GM21723 (cell line): ENCODE measurements at regions not wholly inside any gene's neighbourhood (a gene's known extent, or its start where the extent isn't known, plus 50 kb on each side); places are given as distances from the start of the nearest gene placed in this dataset.
"Not testable (repeated sequence)": the region's sequence is repeated elsewhere in the genome, so short reads cannot be mapped to it uniquely, and the experiment has no call there.

Source experiments
- ATAC-seq: cut with Tn5 transposase; IDR thresholded peaks from one replicate; pipeline ENCODE4 v1.9.1; 2021; ENCODE audit warnings: mild to moderate bottlenecking, moderate library complexity; ENCODE audit not compliant: unreplicated experiment

DNA sequence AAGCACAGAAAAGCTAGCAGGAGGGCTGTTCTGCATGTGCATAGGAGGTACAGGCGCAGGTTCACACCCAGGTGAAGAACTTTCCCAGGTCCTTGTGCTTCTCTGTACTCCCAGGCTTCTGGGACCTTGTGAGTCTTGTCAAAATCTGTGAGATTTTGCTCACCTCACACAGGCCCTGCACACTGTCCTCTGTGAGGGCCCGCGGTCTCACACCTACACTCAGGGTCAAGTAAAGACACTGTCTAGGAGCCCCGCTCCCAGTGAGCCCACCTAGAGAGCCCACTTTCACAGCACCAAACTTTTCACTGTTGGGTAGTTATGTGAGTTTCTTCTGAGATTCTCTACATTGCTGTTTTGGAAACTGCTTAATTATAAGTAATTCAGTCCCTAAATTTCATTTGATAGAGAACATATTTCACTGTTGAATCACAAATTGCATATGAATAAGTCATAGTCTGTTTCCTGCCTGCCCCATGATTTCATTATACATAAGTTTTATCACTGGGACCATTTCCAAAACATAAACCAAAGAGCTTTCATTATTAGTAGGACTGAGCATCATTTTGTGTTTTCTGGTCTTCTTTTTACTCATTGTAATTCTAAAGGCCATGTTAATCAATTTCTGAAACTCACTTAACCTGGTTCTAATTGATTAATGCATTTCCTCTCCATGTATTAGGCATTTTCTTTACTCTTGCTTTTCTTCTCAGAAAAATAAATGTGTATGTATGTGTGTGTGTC, 234.2 kb upstream of the SPOPL start:
- ATAC-seq, result peak; percentile 89

DNA sequence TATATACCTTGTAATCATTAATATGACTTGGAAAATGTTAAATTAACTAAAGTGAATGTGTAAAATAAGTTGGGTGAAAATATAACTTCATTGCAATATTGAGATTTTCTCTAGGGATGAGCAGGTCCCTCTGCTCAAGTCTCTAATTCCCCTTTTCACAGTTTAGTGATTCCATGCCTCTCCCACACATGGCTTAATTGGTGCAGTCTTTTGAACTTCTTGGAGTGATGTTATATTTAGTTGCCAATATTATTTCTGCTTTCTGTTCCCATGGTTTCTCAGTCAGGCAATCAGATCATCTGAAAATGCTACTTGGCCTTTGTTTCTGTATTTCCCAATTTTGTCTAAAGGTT, 233.7 kb upstream of the SPOPL start:
- peak; percentile 38 for ATAC-seq

DNA sequence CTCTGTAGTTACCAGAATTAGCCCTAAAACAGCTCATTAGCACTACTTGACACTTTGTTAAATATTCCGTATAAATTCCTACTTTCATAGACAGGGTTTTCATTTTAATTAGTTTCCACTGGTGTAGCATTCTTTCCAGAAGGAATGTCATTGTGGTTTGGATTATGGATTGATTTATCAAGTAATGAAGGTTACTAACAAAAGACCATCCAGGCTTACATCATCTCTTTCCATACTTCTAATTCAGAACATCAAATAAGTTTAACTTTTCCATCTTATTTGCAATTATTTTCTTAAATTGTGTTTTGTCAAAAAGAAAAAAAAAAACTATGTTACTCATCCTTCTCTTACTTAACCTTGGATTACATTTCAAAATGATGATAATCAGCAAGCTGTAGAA, 231.8 kb upstream of the SPOPL start:
- no peak for ATAC-seq

DNA sequence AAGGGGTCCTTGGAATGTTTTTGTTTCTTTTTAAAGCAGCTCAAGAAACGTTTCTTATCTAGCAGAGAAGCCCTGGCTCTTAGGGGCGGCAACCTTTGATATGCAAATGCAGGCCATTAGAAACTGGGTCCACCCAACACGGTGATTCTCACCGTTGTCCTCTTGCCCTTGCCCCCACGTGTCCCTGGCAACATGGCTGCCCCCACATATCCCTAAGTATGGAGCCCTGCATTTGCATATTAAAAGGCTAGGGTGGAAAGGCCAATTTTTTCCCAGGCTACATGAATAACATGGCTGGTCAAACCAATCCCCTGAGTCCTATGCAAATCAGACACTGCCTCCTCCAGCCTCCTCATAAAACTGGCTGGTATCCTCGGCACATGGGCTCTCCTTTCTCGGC, 230.1 kb upstream of the SPOPL start:
- no peak for ATAC-seq

DNA sequence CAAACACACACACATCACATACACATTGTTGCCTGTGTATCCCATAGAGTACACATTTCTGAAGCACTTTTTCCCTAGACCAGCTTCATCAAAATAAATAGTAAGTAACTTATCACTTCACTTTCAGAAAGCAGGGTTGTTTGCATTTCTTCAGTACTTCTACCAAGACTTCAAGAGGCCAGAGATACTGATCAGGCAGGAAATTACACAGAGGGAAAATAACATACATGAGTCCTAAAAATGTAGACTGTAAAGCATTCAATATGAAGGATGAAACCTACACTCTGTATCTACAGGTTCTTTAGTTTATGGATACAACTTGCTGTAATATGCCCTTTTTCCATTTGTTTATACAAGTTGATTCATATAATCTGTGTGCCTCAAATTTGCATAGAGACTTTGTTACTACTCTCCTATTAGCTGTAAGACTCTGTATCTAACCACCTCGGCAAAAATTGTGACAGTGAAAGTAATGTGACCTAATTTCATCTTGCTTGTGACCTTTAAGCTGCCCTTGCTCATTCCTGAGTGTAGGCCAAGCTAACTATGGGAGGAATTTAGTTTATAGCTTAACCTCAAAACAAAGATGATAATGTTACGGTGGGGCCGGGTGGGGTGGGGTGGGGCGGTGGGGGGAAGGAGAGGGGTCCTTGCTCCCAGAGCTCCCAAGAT, 228.9 kb upstream of the SPOPL start:
- no peak for ATAC-seq

DNA sequence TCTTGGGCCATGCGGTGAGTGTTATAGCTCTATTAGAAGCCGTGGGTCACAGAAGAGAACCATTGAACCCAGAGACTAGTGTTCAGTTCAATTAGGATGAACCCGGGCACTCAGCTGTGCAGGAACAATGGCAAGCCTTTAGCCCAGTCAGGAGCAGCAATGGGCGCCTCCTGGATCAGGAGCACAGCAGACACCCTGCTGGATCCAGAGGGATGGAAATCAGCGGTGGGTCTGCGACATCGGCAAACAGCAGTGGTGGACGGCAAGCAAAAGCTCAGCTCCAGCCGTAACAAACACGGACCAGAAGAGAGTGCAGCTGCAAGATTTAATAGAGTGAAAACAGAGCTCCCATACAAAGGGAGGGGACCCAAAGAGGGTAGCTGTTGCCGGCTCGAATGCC, 228.3 kb upstream of the SPOPL start:
- ATAC-seq, result not testable (repeated sequence)

DNA sequence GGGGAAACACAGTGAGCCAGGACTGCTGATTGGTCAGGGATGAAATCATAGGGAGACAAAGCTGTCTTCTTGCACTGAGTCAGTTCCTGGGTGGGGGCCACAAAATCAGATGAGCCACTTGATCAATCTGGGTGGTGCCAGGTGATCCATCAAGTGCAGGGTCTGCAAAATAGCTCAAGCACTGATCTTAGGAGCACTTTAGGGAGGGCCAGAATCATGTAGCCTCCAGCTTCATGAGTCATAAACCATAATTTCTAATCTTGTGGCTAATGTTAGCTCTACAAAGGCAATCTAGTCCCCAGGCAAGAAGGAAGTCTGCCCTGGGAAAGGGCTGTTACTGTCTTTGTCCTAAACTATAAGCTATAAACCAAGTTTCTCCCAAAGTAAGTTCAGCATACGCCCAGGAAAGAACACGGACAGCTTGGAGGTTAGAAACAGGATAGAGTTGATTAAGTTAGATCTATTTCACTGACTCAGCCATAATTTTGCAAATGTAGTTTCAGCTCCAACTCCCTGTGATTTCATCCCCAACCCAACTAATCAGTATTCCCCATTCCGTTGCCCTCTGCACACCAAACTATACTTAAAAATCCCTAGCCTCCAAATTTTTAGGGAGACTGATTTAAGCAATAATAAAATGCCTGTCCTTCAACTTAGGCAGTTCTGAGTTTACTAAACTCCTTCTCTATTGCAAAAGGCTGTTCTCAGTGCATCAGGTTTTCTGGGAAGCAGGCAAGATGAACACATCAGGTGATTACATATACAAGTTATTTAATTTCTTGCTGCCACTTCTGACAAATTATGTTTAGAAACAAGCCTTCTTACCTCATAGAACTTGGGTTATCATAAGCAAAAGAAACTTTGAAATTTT, 226.9 kb upstream of the SPOPL start:
- no peak for ATAC-seq

DNA sequence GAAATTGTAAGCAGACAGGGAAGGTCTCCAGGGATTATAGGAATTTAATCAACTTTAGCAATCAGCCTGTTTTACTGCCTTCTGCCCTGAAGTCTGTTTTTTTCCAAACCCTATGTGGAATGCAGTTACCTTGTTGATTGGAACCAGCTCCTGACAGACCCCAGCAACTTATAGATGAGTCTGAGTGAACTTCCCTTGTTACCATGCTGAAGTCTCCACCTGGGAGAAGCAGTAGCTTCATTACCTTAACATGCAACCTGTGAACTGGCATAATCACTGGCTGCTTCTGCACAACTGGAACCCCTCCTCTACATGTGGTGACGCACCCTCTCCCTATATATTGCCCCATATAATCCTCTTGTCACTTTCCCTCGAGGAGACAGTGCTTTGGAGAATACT, 226.3 kb upstream of the SPOPL start:
- no peak for ATAC-seq

DNA sequence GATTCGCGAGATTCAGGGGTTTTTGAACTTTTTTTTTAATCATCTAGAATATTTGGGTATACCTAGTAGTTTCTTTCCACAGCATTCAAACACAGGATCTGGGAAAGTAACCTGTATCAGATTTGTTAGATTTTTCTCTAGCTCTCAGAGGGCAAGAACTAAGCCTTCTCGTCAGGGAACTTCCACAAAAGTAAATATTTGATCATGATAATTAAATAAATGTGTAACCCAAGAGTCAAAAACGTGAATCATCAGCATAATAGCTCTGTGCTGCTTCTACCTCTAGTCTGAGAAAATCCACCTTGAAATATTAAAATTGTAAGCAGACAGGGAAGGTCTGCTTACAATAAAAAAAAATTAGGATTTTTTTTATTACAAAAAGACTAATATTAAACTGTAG, 225.7 kb upstream of the SPOPL start:
- ATAC-seq, result no peak

DNA sequence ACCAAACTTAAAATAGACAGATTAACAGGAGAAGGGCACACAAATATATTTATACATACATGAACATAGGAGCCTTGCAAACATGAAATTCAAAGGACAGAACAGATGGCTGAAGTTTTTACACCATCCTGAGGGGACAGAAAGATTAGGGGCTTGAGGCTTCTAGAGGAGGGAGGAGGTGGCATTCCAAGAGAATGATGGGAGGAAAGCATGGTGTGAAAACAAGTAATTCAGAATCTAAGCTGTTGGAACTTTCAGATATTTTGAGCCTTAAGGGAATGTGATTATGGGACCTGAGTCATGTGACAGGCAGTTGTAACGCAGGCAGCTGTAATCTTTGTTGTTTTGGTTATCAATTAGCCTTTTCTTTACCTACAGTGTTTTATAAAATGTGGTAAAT, 225.2 kb upstream of the SPOPL start:
- no peak for ATAC-seq

DNA sequence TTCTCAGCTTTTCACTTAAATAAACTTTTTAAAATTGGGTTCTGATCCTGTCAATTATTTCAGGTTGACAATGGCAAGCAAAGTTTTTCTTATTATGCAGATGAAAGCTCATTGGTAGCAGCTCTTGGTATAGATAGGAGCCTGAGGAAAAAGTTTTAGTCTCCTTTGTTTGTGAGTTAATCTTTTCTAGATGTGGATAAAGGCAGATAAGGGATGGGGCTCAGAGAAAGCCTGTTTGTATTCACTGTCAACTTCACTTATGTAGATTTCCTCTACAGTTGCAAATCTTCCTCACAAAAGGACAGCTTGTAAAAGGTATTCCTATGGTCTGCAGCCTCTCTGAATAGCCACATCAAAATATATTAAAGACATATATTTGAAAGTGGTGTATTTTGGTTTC, 224.5 kb upstream of the SPOPL start:
- no peak for ATAC-seq

DNA sequence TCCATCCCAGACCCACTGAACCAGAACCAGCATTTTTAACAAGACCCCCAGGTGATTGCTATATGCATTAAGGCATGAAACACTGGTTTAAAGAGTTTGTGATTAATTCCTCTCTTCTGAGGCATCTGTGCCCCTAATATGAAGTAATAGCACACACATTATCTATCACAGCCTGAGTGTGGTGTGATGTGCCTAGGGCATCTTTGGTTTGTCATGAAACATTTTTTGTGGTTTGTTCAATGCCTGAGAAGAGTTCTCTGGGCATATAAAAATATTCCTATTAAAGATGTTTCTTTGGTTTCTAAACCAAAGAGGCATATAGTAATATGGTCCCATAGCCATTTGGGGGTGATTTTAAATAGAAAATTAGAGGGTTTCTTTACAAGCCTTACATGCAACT, 221.7 kb upstream of the SPOPL start:
- no peak for ATAC-seq

DNA sequence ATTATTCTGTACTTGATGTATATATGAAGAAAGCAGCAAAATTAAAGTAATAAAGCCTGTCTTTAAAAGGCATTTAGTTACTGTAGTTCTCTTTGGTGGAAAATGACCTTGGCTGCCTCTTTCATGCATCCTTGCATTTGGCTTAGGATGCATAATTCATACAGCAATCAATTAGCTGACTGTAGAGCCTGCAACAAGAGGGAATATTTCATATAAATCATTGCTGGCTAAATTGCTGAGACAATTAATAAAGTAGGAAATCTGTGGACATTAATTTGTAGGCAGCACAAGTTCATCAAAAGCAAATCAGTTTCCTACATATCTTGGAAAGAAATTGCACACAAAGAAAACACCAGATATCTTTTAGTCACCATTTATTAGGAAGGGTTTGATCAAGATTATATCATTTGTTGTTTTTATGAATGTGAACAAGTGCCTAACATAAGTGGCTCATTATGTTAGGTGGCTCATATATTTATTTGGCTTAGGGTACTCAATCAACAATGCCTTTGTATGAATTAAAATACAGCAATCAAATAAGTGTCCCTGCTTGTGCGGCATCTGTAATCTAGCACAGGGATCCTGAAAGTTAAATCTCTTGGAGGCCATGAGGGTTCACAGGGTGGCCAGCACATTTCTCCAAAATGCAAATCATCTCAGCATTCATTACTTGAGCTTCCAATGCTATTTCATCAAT, 220.4 kb upstream of the SPOPL start:
- ATAC-seq, result no peak

DNA sequence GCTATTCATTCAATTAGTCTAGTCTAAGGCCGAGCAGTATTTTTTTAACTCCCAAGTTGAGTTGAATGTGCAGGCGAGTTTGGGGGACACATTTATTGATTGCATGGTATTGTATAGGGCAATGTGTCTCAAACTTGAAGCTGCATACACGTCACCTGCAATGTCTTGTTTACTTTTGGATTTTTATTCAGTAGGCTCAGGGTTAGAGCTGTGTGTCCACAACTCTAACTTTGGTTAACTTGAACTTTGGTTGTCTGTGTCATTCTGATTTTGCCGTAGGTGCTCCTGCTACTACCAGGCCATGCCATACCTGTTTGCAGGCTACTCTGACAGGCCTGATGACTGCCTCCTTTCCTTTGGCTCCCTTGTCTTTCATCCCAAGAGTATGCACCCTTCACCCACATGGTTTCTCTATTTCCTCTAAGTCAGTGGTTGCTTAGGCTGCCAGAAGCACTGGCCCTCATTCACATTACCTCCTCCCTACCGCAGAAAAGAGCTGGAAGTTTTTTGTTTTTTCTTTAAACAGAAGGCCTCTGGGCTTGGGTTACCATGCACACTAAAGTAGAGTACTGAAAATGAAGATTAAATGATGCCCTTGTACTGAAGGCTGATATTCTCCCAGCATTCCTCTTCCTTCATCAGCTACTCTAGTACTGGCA, 219.4 kb upstream of the SPOPL start:
- ATAC-seq, result no peak

DNA sequence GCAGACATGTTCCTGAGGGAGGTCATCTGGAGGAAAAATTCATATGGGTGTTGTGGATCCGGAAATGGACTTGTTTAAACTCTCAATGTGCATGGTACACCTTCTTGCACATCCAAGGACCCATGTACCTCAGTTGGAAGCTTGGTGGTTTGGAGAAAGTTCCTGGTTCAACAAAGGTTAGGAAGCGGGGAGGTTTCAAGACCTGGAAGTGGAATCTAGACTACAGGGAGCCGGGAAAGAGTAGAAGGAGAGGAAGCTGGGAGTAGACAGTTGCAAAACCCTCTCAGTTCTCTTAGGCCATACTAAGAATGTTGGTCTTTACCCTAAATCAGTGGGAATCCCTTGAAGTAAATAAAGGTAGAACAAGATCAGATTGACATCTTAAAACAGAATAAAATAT, 209.8 kb upstream of the SPOPL start:
- ATAC-seq, result no peak

DNA sequence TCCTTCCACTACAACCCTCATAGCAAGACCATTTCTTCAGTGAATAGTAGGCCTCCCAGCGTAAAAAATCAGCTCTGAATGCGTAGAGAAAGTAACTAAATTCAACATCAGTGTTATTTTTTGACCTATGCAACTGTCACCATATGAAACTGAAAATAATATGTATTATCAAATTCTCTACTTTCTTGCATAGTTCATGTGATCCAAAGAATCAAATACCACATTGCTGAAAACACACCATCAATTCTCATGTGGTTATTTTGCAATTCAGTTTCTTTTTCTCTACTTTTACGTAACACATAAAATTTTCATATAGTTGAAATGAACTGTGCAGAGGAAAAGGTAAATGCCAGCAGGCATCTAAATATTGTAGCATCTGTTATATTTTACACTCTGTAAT, 208.5 kb upstream of the SPOPL start:
- ATAC-seq, result no peak

DNA sequence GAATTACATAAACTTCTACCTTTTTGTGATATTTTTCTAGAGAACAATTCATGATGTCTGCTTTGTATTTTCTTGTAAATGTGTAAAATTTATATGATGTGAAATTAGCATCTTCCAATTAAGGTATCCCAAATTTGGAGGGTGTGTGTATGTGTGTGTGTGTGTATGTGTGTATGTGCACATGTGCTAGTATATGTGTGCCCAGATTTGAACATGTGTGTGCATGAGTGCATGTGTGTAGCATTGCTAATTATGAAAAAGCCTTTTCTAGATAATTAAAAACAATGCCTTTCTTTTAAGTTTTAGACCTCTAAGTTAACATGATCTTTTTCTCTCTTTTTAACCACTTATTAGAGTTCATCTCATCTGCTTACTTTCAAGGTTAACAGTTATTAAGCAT, 208.0 kb upstream of the SPOPL start:
- ATAC-seq, result no peak

DNA sequence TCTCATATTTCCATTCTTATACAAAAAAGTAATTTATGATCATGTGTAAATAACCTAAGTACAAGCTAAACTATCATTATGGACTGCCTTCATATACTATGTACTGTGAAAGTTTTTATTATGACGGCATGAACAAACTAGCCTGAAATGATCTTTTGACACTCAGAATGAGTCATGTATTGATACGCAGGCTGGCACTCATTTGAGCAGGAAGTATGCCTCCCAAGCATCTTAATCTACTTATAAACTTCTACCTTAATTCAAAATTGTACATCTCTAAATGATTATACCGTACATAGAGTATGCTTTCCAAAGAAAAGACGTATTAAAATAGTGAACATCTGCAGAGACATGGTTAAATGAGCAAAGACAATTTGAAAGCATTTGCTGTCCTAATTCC, 207.1 kb upstream of the SPOPL start:
- no peak for ATAC-seq

DNA sequence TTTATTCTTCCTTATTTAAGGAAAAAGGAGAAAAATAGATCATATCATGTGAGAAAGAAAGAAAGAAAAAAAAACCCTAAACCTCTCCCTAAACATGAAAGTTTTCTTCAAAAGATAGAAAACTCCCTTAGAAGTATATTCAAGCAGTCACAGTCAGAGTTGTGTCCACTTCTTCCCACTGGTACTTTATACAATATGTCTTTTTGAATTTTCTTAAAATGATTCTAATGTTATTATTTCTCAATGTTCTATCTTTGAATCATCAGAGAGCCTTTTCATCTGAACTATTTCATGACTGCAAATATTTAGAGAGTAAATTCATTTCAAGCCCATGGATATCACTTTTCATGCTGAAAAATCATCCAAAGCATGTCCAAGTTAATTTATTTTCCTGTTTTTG, 205.2 kb upstream of the SPOPL start:
- ATAC-seq, result no peak

DNA sequence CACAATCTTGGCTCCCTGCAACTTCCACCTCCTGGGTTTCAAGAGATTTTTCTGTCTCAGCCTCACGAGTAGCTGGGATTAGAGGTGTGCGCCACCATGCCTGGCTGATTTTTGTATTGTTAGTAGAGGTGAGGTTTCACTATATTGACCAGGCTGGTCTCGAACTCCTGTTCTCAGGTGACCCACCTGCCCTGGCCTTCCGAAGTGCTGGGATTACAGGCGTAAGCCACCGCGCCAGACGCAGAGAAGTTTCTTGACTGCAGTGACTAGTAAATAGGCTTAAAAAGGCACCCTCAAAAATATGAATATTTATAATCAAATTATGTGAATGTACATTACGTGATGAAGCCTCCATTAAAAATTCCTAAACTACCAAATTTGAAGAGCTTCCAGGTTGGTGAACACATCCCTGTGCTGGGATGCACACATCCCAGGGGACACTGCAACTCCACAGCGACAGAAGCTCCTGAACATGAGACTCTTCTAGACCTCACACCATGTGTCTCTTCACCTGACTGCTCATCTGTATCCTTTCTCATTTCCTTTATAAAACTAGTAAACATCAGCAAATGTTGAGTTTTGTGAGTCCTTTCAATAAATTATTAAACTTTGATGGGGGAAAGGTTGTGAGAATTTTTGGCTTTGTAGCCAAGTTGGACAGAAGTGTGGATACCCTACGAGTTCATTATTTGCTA, 203.3 kb upstream of the SPOPL start:
- peak; percentile 68 for ATAC-seq
